PC-9 (cell line): ENCODE measurements at regions not wholly inside any gene's neighbourhood (a gene's known extent, or its start where the extent isn't known, plus 50 kb on each side); places are given as distances from the start of the nearest gene placed in this dataset.

Experiments
- EZH2 ChIP-seq: fragments of 200-600 bp; sonication (generic); IDR thresholded peaks from 2 replicates; pipeline ENCODE4 v1.8.0; 2017; ENCODE audit warnings: antibody characterized with exemption, low read depth
- TF ChIP-seq, protein P1 (sequence below): fragments of 200-600 bp; sonication (generic); conservative IDR thresholded peaks from 2 replicates; pipeline ENCODE4 v1.6.1; 2017; ENCODE audit warnings: mixed run types, antibody characterized with exemption, mild to moderate bottlenecking, moderate library complexity

DNA sequence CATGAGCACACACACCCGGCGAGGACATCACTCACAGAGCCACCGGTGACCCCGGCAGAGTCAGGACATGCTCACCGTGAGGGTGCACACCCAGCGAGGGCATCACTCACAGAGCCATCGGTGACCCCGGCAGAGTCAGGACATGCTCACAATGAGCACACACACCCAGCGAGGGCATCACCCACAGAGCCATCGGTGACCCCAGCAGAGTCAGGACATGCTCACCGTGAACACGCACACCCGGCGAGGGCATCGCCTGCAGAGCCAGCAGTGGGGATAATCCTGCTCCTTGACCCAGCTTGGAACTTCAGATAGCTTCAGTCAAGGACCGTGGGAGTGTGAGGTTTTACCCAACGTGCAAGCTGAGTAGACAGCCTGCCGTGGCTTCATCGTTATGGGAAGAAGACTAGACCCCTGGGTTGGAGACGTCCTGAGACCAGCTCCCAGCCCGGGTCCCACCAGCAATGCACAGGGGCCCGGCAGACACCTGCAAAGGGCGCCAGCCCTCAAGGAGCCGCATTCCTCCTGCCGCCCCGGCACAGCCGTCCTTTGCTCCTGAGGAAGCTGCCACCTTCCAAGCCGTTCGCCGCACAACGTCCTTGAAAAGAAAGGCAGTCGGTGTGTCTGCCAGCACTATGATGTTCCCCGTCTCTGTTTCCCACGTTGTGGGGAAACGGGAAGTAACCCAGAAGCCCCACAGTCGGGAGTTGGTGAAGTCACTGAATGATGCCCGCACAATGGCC, 192.3 kb downstream of the DLL1 start:
- TF ChIP-seq, protein P1, sequence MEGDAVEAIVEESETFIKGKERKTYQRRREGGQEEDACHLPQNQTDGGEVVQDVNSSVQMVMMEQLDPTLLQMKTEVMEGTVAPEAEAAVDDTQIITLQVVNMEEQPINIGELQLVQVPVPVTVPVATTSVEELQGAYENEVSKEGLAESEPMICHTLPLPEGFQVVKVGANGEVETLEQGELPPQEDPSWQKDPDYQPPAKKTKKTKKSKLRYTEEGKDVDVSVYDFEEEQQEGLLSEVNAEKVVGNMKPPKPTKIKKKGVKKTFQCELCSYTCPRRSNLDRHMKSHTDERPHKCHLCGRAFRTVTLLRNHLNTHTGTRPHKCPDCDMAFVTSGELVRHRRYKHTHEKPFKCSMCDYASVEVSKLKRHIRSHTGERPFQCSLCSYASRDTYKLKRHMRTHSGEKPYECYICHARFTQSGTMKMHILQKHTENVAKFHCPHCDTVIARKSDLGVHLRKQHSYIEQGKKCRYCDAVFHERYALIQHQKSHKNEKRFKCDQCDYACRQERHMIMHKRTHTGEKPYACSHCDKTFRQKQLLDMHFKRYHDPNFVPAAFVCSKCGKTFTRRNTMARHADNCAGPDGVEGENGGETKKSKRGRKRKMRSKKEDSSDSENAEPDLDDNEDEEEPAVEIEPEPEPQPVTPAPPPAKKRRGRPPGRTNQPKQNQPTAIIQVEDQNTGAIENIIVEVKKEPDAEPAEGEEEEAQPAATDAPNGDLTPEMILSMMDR: no peak
- TF ChIP-seq EZH2: 0 out of 2 replicates have a peak, but pooled peaks have one; percentile 74
